IMR-90 (cell line): ENCODE measurements at regions not wholly inside any gene's neighbourhood (a gene's known extent, or its start where the extent isn't known, plus 50 kb on each side); places are given as distances from the start of the nearest gene placed in this dataset.

ENCODE experiments used
- ATAC-seq: fragments of 200-7000 bp; cut with Tn5 transposase; 2 replicates; pipeline ENCODE4 v1.9.1; 2020; ENCODE audit warnings: low read depth, mild to moderate bottlenecking, moderate library complexity
- BruUV-seq: library from RNA; stranded (reverse); fragments of 400-500 nt; replicated peaks from 2 replicates; lab custom pipeline; 2021; lab: Mats Ljungman, UMichigan
- CTCF ChIA-PET: fragments of 300-600 bp; formaldehyde crosslinking; extraction: SDS; loops from one replicate; lab custom pipeline; 2021; ENCODE audit warnings: antibody characterized with exemption; lab: Yijun Ruan, JAX
- POLR2A ChIA-PET: fragments of 300-600 bp; sonication (Branson Sonifier 250); formaldehyde crosslinking; loops from one replicate; lab custom pipeline; 2022; ENCODE audit warnings: antibody characterized with exemption; ENCODE audit not compliant: unreplicated experiment; lab: Charles Lee
- DNase-seq: peaks from one replicate; pipeline ENCODE4 v3.0.0; 2013
- H2AFZ ChIP-seq: replicated peaks from 2 replicates; pipeline ENCODE3; 2013; ENCODE audit warnings: low read length, mild to moderate bottlenecking; ENCODE audit not compliant: poor library complexity
- H2AK5ac ChIP-seq: 2 replicates; pipeline ENCODE4 v1.6.1; 2013; ENCODE audit warnings: low read depth, low read length, inconsistent platforms
- H2AK9ac ChIP-seq: replicated peaks from 2 replicates; pipeline ENCODE3; 2013; ENCODE audit warnings: mild to moderate bottlenecking, low read depth, low read length, moderate library complexity; ENCODE audit not compliant: poor library complexity
- H2BK120ac ChIP-seq: 2 replicates; pipeline ENCODE4 v1.6.1; 2013; ENCODE audit warnings: low read depth, low read length, inconsistent platforms
- H2BK15ac ChIP-seq: 3 replicates; pipeline ENCODE4 v1.6.1; 2013; ENCODE audit warnings: low read depth, low read length, inconsistent platforms
- H2BK20ac ChIP-seq: 2 replicates; pipeline ENCODE4 v1.6.1; 2013; ENCODE audit warnings: low read depth, mild to moderate bottlenecking, inconsistent platforms, low read length, moderate library complexity
- H2BK5ac ChIP-seq: 2 replicates; pipeline ENCODE4 v1.6.1; 2013; ENCODE audit warnings: mild to moderate bottlenecking, low read depth, low read length, inconsistent platforms; ENCODE audit not compliant: poor library complexity, severe bottlenecking
- H3K14ac ChIP-seq: replicated peaks from 2 replicates; pipeline ENCODE4 v1.6.1; 2013; ENCODE audit warnings: low read depth, low read length, inconsistent platforms
- H3K18ac ChIP-seq: 2 replicates; pipeline ENCODE4 v1.6.1; 2013; ENCODE audit warnings: low read depth, low read length, control low read depth
- H3K23ac ChIP-seq: 2 replicates; pipeline ENCODE4 v1.6.1; 2013; ENCODE audit warnings: low read depth, low read length, inconsistent platforms
- H3K27ac ChIP-seq: 2 replicates; pipeline ENCODE4 v1.5.1; 2013; ENCODE audit warnings: mild to moderate bottlenecking, control low read depth, low read length; ENCODE audit not compliant: insufficient read depth
- H3K27me3 ChIP-seq: 2 replicates; pipeline ENCODE4 v1.6.1; 2013; ENCODE audit warnings: low read length; ENCODE audit not compliant: control insufficient read depth, insufficient read depth
- H3K36me3 ChIP-seq: 2 replicates; pipeline ENCODE4 v1.6.1; 2013; ENCODE audit warnings: low read length, mixed read lengths; ENCODE audit not compliant: control insufficient read depth, insufficient read depth
- H3K4ac ChIP-seq: 2 replicates; pipeline ENCODE4 v1.6.1; 2013; ENCODE audit warnings: low read depth, low read length, inconsistent platforms
- H3K4me1 ChIP-seq: 2 replicates; pipeline ENCODE4 v1.6.1; 2013; ENCODE audit warnings: low read length, mixed read lengths; ENCODE audit not compliant: control insufficient read depth, insufficient read depth
- H3K4me2 ChIP-seq: 2 replicates; pipeline ENCODE4 v1.6.1; 2013; ENCODE audit warnings: low read depth, mild to moderate bottlenecking, control low read depth, low read length, moderate library complexity
- H3K4me3 ChIP-seq: 2 replicates; pipeline ENCODE4 v1.5.1; 2013; ENCODE audit warnings: low read depth, mild to moderate bottlenecking, control low read depth, low read length, moderate library complexity; ENCODE audit not compliant: insufficient read depth
- H3K56ac ChIP-seq: 2 replicates; pipeline ENCODE4 v1.6.1; 2013; ENCODE audit warnings: low read length, inconsistent platforms; ENCODE audit not compliant: insufficient read depth; ENCODE audit errors: extremely low read depth
- H3K79me1 ChIP-seq, 2 experiments: 2 replicates each; pipeline ENCODE4 v1.6.1; 2013; ENCODE audit warnings: low read length in 2 of 2, inconsistent platforms in 1 of 2, low read depth in 1 of 2
- H3K9ac ChIP-seq: 2 replicates; pipeline ENCODE4 v1.6.1; 2013; ENCODE audit warnings: low read depth, low read length, control low read depth
- H3K9me1 ChIP-seq: 2 replicates; pipeline ENCODE4 v1.6.1; 2013; ENCODE audit warnings: low read length, inconsistent platforms; ENCODE audit not compliant: insufficient read depth
- H3K9me3 ChIP-seq: 2 replicates; pipeline ENCODE4 v1.6.1; 2013; ENCODE audit warnings: low read length; ENCODE audit not compliant: control insufficient read depth, insufficient read depth
- H4K20me1 ChIP-seq: 2 replicates; pipeline ENCODE4 v1.6.1; 2013; ENCODE audit warnings: low read length, inconsistent platforms; ENCODE audit not compliant: insufficient read depth
- H4K5ac ChIP-seq: 2 replicates; pipeline ENCODE4 v1.6.1; 2013; ENCODE audit warnings: mild to moderate bottlenecking, low read depth, low read length, control low read depth
- H4K8ac ChIP-seq, 2 experiments: 2 replicates each; pipeline ENCODE4 v1.6.1; 2013; ENCODE audit warnings: low read depth in 2 of 2, low read length in 2 of 2, control low read depth in 1 of 2, inconsistent platforms in 1 of 2
- H4K91ac ChIP-seq: 2 replicates; pipeline ENCODE4 v1.6.1; 2013; ENCODE audit warnings: low read depth, low read length, inconsistent platforms; ENCODE audit not compliant: insufficient read depth
- WGBS, 2 experiments: methylation state at CpG; one replicate each; pipeline versions ENCODE4 v1.1.5 to v1.1.7; 2013; ENCODE audit warnings: missing lambda C conversion rate in 2 of 2; ENCODE audit not compliant: insufficient read length in 1 of 2; ENCODE audit errors: extremely low coverage in 2 of 2; 5-methylcytosine and 5-hydroxymethylcytosine counted together
- dilution Hi-C: fragments of 300-500 bp; cut with HindIII; formaldehyde crosslinking; loops from one replicate; pipeline ENCODE4 v1.14.3; 2018; ENCODE audit warnings: low sequenced_read_pairs; ENCODE audit not compliant: unreplicated experiment
- in situ Hi-C: fragments of 300-500 bp; cut with MboI; formaldehyde crosslinking; loops from 3 replicates; pipeline ENCODE4 v1.14.3; 2019; ENCODE audit warnings: low sequenced_read_pairs, inconsistent platforms, mixed read lengths
- intact Hi-C: fragments of 100-400 bp; cut with micrococcal nuclease; formaldehyde crosslinking; loops from 2 replicates; pipeline ENCODE4 v1.10.0; 2022
- TF ChIP-seq, protein P1 (sequence below): conservative IDR thresholded peaks from 2 replicates; pipeline ENCODE4 v1.5.1; 2012; ENCODE audit warnings: mild to moderate bottlenecking, low read depth, low read length, improper control_type of control experiment

DNA sequence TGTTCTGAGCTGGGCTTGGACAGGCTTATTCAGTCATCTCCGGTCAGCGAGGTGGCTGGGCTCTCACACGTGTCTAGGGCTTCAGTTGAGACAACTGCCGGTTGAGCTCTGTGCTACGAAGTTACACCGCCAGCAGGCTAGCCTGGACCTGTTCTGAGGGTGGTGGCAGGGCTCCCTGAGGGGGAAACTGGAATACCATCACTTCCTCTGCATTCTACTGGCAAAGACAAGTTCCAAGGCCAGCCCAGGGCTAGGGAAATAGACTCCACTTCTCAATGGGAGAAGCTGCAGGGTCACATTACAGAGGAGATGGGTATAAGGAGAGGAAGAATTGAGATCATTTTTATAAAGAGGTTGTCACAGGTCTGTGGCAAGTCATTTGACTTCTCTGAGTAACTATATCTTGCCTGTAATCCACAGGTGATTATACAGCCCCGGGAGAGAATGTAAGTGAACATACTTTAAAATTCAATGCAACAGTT, 106.8 kb upstream of the IL12A start:
- Histone ChIP-seq H3K36me3 (peaks cover 2% of the 10 kb centered on the region), H3K9ac (no peak overlapping the region), H4K20me1 (peaks cover 7% of the 10 kb centered on the region; the same call in 1 of the 2 replicates), H3K4me2 (no peak overlapping the region), H2BK20ac (0 out of 2 replicates have a peak overlapping the region, but pooled peaks have one; percentile 21), H3K14ac (no peak overlapping the region), H2AFZ (no peak overlapping the region), H3K9me1 (peaks cover 8% of the 10 kb centered on the region; the same call in 1 of the 2 replicates), H3K79me1 (peaks cover 42 to 64% of the 10 kb centered on the region in 2 experiments), H3K27ac (no peak overlapping the region), H3K18ac (peak overlapping the region; percentile 80), H3K4ac (peak overlapping the region; percentile 26; the same call in 1 of the 2 replicates), H3K4me1 (peaks cover 17% of the 10 kb centered on the region), H4K8ac (peak overlapping the region in 1 of 2 experiments; percentile 26; a peak in 2 of 4 replicates), H2BK15ac (0 out of 3 replicates have a peak overlapping the region, but pooled peaks have one; percentile 20), H2AK9ac (peak overlapping the region; percentile 10), H4K5ac (peak overlapping the region; percentile 70), H2AK5ac (peak overlapping the region; percentile 48; the same call in 1 of the 2 replicates), H3K9me3 (no peaks in the 10 kb centered on the region), H3K27me3 (no peaks in the 10 kb centered on the region), H4K91ac (peak overlapping the region; percentile 8; the same call in 1 of the 2 replicates), H3K23ac (peak overlapping the region; percentile 5; the same call in 1 of the 2 replicates), H3K56ac (no peak overlapping the region), H3K4me3 (no peak overlapping the region), H2BK5ac (peak overlapping the region; percentile 74), H2BK120ac (peak overlapping the region; percentile 12; the same call in 1 of the 2 replicates)
- in situ Hi-C loops (loop anchor here (5.0 to 25.0 kb wide), 3 partner anchors 120 to 530 kb away; no protein-coding TSS in a partner anchor), intact Hi-C loops (loop anchor here (5.0 kb wide), 5 partner anchors 40 to 615 kb away; no protein-coding TSS in a partner anchor), dilution Hi-C loops (no loop called here)
- BruUV-seq: no TSS peak
- TF ChIP-seq, protein P1, sequence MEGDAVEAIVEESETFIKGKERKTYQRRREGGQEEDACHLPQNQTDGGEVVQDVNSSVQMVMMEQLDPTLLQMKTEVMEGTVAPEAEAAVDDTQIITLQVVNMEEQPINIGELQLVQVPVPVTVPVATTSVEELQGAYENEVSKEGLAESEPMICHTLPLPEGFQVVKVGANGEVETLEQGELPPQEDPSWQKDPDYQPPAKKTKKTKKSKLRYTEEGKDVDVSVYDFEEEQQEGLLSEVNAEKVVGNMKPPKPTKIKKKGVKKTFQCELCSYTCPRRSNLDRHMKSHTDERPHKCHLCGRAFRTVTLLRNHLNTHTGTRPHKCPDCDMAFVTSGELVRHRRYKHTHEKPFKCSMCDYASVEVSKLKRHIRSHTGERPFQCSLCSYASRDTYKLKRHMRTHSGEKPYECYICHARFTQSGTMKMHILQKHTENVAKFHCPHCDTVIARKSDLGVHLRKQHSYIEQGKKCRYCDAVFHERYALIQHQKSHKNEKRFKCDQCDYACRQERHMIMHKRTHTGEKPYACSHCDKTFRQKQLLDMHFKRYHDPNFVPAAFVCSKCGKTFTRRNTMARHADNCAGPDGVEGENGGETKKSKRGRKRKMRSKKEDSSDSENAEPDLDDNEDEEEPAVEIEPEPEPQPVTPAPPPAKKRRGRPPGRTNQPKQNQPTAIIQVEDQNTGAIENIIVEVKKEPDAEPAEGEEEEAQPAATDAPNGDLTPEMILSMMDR: no peak
- DNase-seq (no peak), ATAC-seq (no peak)
- ChIA-PET POLR2A (no interaction called here), CTCF (interaction anchor here (1.3 to 5.2 kb wide), 3 partner anchors 9 to 53 kb away, joined by 4 to 37 read pairs (median 5); no protein-coding TSS in a partner anchor)
- WGBS, 2 experiments: 95% methylated on average over 3 of the region's 7 CpGs; no CpG with 5 or more reads in 1 of the 2 experiments
